SK-N-SH (cell line): ENCODE measurements at regions not wholly inside any gene's neighbourhood (a gene's known extent, or its start where the extent isn't known, plus 50 kb on each side); places are given as distances from the start of the nearest gene placed in this dataset.

ENCODE experiments used
- CTCF ChIA-PET: fragments of 300-600, 350-600 bp; formaldehyde crosslinking; extraction: SDS; loops from one replicate; lab custom pipeline; 2021; lab: Yijun Ruan, JAX
- POLR2A ChIA-PET: fragments of 350-600 bp; sonication (Branson Sonifier 250); formaldehyde crosslinking; extraction: SDS; loops from one replicate; lab custom pipeline; 2020; ENCODE audit warnings: antibody characterized with exemption, inconsistent platforms; lab: Yijun Ruan, JAX
- DNase-seq: peaks from one replicate; pipeline ENCODE4 v3.0.0; 2012
- H2AFZ ChIP-seq: fragments of 200-600 bp; sonication (generic); 2 replicates; pipeline ENCODE4 v1.8.1; 2016; ENCODE audit warnings: antibody characterized with exemption, mild to moderate bottlenecking, low read depth
- H3F3A ChIP-seq: fragments of 200-600 bp; sonication (generic); replicated peaks from 2 replicates; pipeline ENCODE3; 2016; ENCODE audit warnings: antibody characterized with exemption, mild to moderate bottlenecking; ENCODE audit not compliant: insufficient read depth
- H3K27ac ChIP-seq, 2 experiments: fragments of 200-500 bp in 1 of 2; fragments of 200-600 bp in 1 of 2; sonication (Bioruptor generic) in 1 of 2; sonication (generic), shearing (Covaris generic) in 1 of 2; 2 replicates each; pipeline versions ENCODE4 v1.5.1 to v1.6.1; 2014 to 2016; ENCODE audit warnings: low read depth in 2 of 2, inconsistent platforms in 1 of 2, low read length in 1 of 2, mild to moderate bottlenecking in 1 of 2, mixed read lengths in 1 of 2
- H3K27me3 ChIP-seq: fragments of 200-600 bp; sonication (generic), shearing (Covaris generic); 2 replicates; pipeline ENCODE4 v1.6.1; 2016; ENCODE audit warnings: mixed run types; ENCODE audit not compliant: insufficient read depth
- H3K36me3 ChIP-seq, 2 experiments: fragments of 200-500 bp in 1 of 2; fragments of 200-600 bp in 1 of 2; sonication (Bioruptor generic) in 1 of 2; sonication (generic) in 1 of 2; replicated peaks in 1 of 2; 2 replicates each; pipeline versions ENCODE3 to v1.5.1; 2014 to 2016; ENCODE audit warnings: low read length in 1 of 2, mild to moderate bottlenecking in 1 of 2; ENCODE audit not compliant: insufficient read depth in 2 of 2, control insufficient read depth in 1 of 2
- H3K4me1 ChIP-seq, 2 experiments: fragments of 200-500 bp in 1 of 2; fragments of 200-600 bp in 1 of 2; sonication (Bioruptor generic) in 1 of 2; sonication (generic), shearing (Covaris generic) in 1 of 2; 2 replicates each; pipeline versions ENCODE4 v1.5.1 to v1.6.1; 2014 to 2016; ENCODE audit warnings: low read depth in 1 of 2, low read length in 1 of 2, mixed run types in 1 of 2; ENCODE audit not compliant: insufficient read depth in 2 of 2, control insufficient read depth in 1 of 2
- H3K4me2 ChIP-seq: fragments of 200-600 bp; sonication (generic), shearing (Covaris generic); 2 replicates; pipeline ENCODE4 v1.6.1; 2017; ENCODE audit warnings: mixed run types
- H3K4me3 ChIP-seq, 2 experiments: fragments of 200-500 bp in 1 of 2; fragments of 200-600 bp in 1 of 2; sonication (Bioruptor generic) in 1 of 2; sonication (generic), shearing (Covaris generic) in 1 of 2; 2 replicates each; pipeline versions ENCODE4 v1.5.1 to v1.8.1; 2014 to 2016; ENCODE audit warnings: low read depth in 2 of 2, inconsistent platforms in 1 of 2, low read length in 1 of 2, mild to moderate bottlenecking in 1 of 2, mixed read lengths in 1 of 2, moderate library complexity in 1 of 2
- H3K79me2 ChIP-seq: fragments of 200-600 bp; sonication (generic); 2 replicates; pipeline ENCODE4 v1.8.1; 2017; ENCODE audit warnings: mild to moderate bottlenecking; ENCODE audit not compliant: insufficient read depth
- H3K9ac ChIP-seq: fragments of 200-600 bp; sonication (generic); 2 replicates; pipeline ENCODE4 v1.6.1; 2017; ENCODE audit warnings: mixed run types
- H3K9me2 ChIP-seq: fragments of 200-600 bp; sonication (generic); 2 replicates; pipeline ENCODE4 v1.6.1; 2017; ENCODE audit warnings: mixed run types
- H3K9me3 ChIP-seq: fragments of 200-600 bp; sonication (generic); 2 replicates; pipeline ENCODE4 v1.6.1; 2017; ENCODE audit warnings: mixed run types, mild to moderate bottlenecking, moderate library complexity
- H4K20me1 ChIP-seq: fragments of 200-600 bp; sonication (generic); 2 replicates; pipeline ENCODE4 v1.6.1; 2017; ENCODE audit warnings: mild to moderate bottlenecking, mixed run types; ENCODE audit not compliant: insufficient read depth
- EP300 ChIP-seq, 2 experiments: IDR thresholded peaks; 2 replicates each; pipeline versions ENCODE4 v1.4.0 to v1.6.1; 2012; ENCODE audit warnings: borderline replicate concordance in 1 of 2, low read depth in 1 of 2, low read length in 1 of 2
- FOSL2 ChIP-seq: IDR thresholded peaks from 2 replicates; pipeline ENCODE4 v1.4.0; 2012; ENCODE audit warnings: low read depth, mild to moderate bottlenecking, moderate library complexity, borderline replicate concordance
- FOXJ3 ChIP-seq: sonication (generic); formaldehyde crosslinking; IDR thresholded peaks from 2 replicates; pipeline ENCODE4 v1.5.1; 2020; ENCODE audit warnings: mild to moderate bottlenecking, missing genetic modification reagents
- FOXM1 ChIP-seq: IDR thresholded peaks from 2 replicates; pipeline ENCODE4 v1.4.0; 2012; ENCODE audit warnings: low read depth, mild to moderate bottlenecking
- JUND ChIP-seq: IDR thresholded peaks from 2 replicates; pipeline ENCODE4 v1.4.0; 2012
- MEF2A ChIP-seq: IDR thresholded peaks from 2 replicates; pipeline ENCODE4 v1.4.0; 2012; ENCODE audit warnings: low read depth, borderline replicate concordance
- POLR2AphosphoS5 ChIP-seq: IDR thresholded peaks from 2 replicates; pipeline ENCODE4 v1.6.1; 2012; ENCODE audit warnings: low read depth, low read length
- RXRA ChIP-seq: IDR thresholded peaks from 2 replicates; pipeline ENCODE4 v1.4.0; 2012; ENCODE audit warnings: low read depth, mild to moderate bottlenecking, borderline replicate concordance
- SMC3 ChIP-seq: IDR thresholded peaks from 2 replicates; pipeline ENCODE4 v1.6.1; 2012; ENCODE audit warnings: low read depth, low read length, improper control_type of control experiment
- TAF1 ChIP-seq: IDR thresholded peaks from 2 replicates; pipeline ENCODE4 v1.6.1; 2012; ENCODE audit warnings: low read depth, mild to moderate bottlenecking, low read length, moderate library complexity, borderline replicate concordance
- YY1 ChIP-seq: IDR thresholded peaks from 2 replicates; pipeline ENCODE4 v1.4.0; 2012; ENCODE audit warnings: low read depth, mild to moderate bottlenecking
- WGBS: methylation state at CpG from one replicate; pipeline ENCODE4 v1.1.6; 2017; ENCODE audit warnings: low lambda C conversion rate; 5-methylcytosine and 5-hydroxymethylcytosine counted together
- TF ChIP-seq, protein P1 (sequence below): IDR thresholded peaks from 2 replicates; pipeline ENCODE4; 2012
- TF ChIP-seq, protein P2 (sequence below): IDR thresholded peaks from 2 replicates; pipeline ENCODE4 v1.4.0; 2012; ENCODE audit warnings: low read depth, borderline replicate concordance
- TF ChIP-seq, protein P3 (sequence below): IDR thresholded peaks from 2 replicates; pipeline ENCODE4 v1.6.1; 2012; ENCODE audit warnings: mild to moderate bottlenecking, low read depth, low read length, moderate library complexity

DNA sequence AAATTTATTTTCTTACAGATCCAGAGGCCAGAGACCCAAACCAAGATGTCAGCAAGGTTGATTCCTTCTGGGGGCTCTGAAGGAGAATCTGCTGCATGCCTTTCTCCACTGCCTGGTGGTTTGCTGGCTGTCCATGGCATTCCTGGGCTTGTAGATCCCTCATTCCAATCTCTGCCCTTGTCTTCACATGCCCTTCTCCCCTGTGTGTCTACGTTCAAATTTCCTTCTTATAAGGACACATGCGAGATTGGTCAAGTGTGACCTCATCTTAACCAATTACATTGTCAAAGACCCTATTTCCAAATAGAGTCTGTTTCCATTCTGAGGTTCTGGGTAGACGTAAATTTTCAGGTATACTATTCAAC, 84.5 kb upstream of the RAI14 start:
- Histone ChIP-seq H3K79me2 (no peaks in the 10 kb centered on the region), H3K4me3 (peak overlapping the region in 1 of 2 experiments; percentile 36; a peak in 1 of 4 replicates), H3K9ac (peak overlapping the region; percentile 66), H3K9me2 (no peaks in the 10 kb centered on the region), H3F3A (peaks cover 34% of the 10 kb centered on the region), H3K27me3 (no peaks in the 10 kb centered on the region), H3K4me2 (peak overlapping the region; percentile 61), H3K9me3 (no peaks in the 10 kb centered on the region), H3K36me3 (no peaks in the 10 kb centered on the region), H4K20me1 (no peaks in the 10 kb centered on the region), H3K27ac (peak overlapping the region; percentile 58 to 95; a peak in 3 of 4 replicates), H3K4me1 (peaks cover 0 to 27% of the 10 kb centered on the region in 2 experiments; a peak in 2 of 4 replicates), H2AFZ (peak overlapping the region; percentile 37; the same call in 1 of the 2 replicates)
- WGBS: 36% methylated on average over 3 of the region's 3 CpGs
- ChIA-PET POLR2A (no interaction called here), CTCF (no interaction called here)
- TF ChIP-seq RXRA (0 out of 2 replicates have a peak, but pooled peaks have one; percentile 2), EP300 (IDR thresholded peaks at IDR 0.05; ENCODE audit: borderline replicate concordance in 1 of 2, low read depth in 1 of 2, low read length in 1 of 2) (no peak; a peak in 1 of 4 replicates), YY1 (no peak)
- TF ChIP-seq, protein P1, sequence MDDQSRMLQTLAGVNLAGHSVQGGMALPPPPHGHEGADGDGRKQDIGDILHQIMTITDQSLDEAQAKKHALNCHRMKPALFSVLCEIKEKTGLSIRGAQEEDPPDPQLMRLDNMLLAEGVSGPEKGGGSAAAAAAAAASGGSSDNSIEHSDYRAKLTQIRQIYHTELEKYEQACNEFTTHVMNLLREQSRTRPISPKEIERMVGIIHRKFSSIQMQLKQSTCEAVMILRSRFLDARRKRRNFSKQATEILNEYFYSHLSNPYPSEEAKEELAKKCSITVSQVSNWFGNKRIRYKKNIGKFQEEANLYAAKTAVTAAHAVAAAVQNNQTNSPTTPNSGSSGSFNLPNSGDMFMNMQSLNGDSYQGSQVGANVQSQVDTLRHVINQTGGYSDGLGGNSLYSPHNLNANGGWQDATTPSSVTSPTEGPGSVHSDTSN: 0 out of 2 replicates have a peak, but pooled peaks have one; percentile 1
- DNase-seq: no peak

DNA sequence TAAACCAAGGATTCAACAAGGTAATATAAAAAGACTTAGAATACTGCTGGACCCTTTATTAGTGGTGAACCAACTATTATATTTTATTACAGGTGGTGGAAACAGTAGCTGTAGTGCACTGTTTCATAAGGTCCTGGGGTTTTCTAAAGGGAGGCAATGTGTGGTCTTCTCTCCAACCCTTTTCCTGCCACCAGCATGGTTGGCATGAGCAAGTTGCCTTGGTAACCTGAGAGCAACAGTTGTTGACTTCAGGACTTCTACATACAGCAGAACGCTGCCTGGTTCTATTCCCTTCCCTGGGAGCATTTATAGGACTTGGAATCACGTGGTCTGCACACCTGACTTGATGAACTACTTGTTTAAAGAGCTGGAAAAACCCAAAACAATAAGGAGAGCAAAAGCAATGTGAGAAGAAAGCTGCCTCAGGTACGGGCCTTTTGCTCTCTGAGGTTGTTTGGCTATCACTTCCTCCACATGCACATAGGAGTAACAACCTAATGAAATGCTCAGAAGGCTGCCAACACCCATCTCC, 81.1 kb upstream of the RAI14 start:
- no peaks in the 10 kb centered on the region for H3K79me2 ChIP-seq
- no peak for DNase-seq
- 72% methylated on average over 3 of the region's 3 CpGs for WGBS

More for the DNA sequence above, 81.1 kb upstream of the RAI14 start:
- Histone ChIP-seq H4K20me1 (no peaks in the 10 kb centered on the region), H3K4me2 (no peak overlapping the region), H3K9me3 (no peaks in the 10 kb centered on the region), H3K36me3 (no peaks in the 10 kb centered on the region), H3F3A (peaks cover 29% of the 10 kb centered on the region), H3K4me3 (no peak overlapping the region), H3K9me2 (no peaks in the 10 kb centered on the region), H3K9ac (no peak overlapping the region), H2AFZ (no peak overlapping the region), H3K4me1 (peaks cover 0 to 23% of the 10 kb centered on the region in 2 experiments; a peak in 2 of 4 replicates), H3K27me3 (no peaks in the 10 kb centered on the region), H3K27ac (no peak overlapping the region)
- POLR2A ChIA-PET: no interaction called here
- CTCF ChIA-PET: no interaction called here
- TF ChIP-seq MEF2A (no peak), SMC3 (no peak), TAF1 (no peak), FOSL2 (no peak), POLR2AphosphoS5 (no peak), RXRA (no peak), FOXJ3 (CRISPR knock-in tag) (no peak), JUND (no peak), FOXM1 (no peak)
- TF ChIP-seq, protein P2, sequence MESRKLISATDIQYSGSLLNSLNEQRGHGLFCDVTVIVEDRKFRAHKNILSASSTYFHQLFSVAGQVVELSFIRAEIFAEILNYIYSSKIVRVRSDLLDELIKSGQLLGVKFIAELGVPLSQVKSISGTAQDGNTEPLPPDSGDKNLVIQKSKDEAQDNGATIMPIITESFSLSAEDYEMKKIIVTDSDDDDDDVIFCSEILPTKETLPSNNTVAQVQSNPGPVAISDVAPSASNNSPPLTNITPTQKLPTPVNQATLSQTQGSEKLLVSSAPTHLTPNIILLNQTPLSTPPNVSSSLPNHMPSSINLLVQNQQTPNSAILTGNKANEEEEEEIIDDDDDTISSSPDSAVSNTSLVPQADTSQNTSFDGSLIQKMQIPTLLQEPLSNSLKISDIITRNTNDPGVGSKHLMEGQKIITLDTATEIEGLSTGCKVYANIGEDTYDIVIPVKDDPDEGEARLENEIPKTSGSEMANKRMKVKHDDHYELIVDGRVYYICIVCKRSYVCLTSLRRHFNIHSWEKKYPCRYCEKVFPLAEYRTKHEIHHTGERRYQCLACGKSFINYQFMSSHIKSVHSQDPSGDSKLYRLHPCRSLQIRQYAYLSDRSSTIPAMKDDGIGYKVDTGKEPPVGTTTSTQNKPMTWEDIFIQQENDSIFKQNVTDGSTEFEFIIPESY: no peak
- TF ChIP-seq, protein P3, sequence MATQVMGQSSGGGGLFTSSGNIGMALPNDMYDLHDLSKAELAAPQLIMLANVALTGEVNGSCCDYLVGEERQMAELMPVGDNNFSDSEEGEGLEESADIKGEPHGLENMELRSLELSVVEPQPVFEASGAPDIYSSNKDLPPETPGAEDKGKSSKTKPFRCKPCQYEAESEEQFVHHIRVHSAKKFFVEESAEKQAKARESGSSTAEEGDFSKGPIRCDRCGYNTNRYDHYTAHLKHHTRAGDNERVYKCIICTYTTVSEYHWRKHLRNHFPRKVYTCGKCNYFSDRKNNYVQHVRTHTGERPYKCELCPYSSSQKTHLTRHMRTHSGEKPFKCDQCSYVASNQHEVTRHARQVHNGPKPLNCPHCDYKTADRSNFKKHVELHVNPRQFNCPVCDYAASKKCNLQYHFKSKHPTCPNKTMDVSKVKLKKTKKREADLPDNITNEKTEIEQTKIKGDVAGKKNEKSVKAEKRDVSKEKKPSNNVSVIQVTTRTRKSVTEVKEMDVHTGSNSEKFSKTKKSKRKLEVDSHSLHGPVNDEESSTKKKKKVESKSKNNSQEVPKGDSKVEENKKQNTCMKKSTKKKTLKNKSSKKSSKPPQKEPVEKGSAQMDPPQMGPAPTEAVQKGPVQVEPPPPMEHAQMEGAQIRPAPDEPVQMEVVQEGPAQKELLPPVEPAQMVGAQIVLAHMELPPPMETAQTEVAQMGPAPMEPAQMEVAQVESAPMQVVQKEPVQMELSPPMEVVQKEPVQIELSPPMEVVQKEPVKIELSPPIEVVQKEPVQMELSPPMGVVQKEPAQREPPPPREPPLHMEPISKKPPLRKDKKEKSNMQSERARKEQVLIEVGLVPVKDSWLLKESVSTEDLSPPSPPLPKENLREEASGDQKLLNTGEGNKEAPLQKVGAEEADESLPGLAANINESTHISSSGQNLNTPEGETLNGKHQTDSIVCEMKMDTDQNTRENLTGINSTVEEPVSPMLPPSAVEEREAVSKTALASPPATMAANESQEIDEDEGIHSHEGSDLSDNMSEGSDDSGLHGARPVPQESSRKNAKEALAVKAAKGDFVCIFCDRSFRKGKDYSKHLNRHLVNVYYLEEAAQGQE: no peak
- TF ChIP-seq, all 33 proteins: peak for 0
